ENCODE measurements at regions not wholly inside any gene's neighbourhood (a gene's known extent, or its start where the extent isn't known, plus 50 kb on each side); places are given as distances from the start of the nearest gene placed in this dataset.

- Histone ChIP-seq H3K79me2 (ENCODE audit: control insufficient read depth, insufficient read depth, low read length) (no peaks in the 10 kb centered on the region), H4K20me1 (replicated peaks; ENCODE audit: control insufficient read depth, extremely low read depth, insufficient read depth, low read length) (no peaks in the 10 kb centered on the region), H3K4me3 (replicated peaks in 1 of 3; ENCODE audit: insufficient read depth in 1 of 3, low read depth in 1 of 3, low read length in 3 of 3) (no peak overlapping the region), H3K4me2 (ENCODE audit: insufficient read depth, low read length) (no peak overlapping the region), H3K4me1 (ENCODE audit: control insufficient read depth, extremely low read depth, insufficient read depth, low read length) (no peaks in the 10 kb centered on the region), H2AFZ (ENCODE audit: low read depth, low read length) (no peak overlapping the region), H3K9me1 (replicated peaks; ENCODE audit: control insufficient read depth, extremely low read depth, insufficient read depth, low read length) (no peaks in the 10 kb centered on the region), H3K27me3 (ENCODE audit: control insufficient read depth in 2 of 2, insufficient read depth in 2 of 2, low read length in 2 of 2) (no peaks in the 10 kb centered on the region), H3K36me3 (ENCODE audit: control insufficient read depth in 2 of 2, extremely low read depth in 1 of 2, insufficient read depth in 2 of 2, low read length in 2 of 2) (no peaks in the 10 kb centered on the region), H3K27ac (ENCODE audit: insufficient read depth, low read depth, low read length) (no peak overlapping the region), H3K9ac (replicated peaks; ENCODE audit: extremely low read depth, insufficient read depth, low read length) (no peak overlapping the region), H3K9me3 (replicated peaks; ENCODE audit: control insufficient read depth, insufficient read depth, low read length) (peaks cover 11% of the 10 kb centered on the region)
- ChIA-PET POLR2A (no interaction called here), CTCF (no interaction called here)
- BruUV-seq (replicated peaks), result no TSS peak
- dilution Hi-C loops (cut with MboI; ENCODE audit: extremely low pct_ligation_motif_present, low sequenced_read_pairs), result no loop called here
- intact Hi-C loops (cut with micrococcal nuclease), result no loop called here
- DNase-seq (ENCODE audit: low read depth, low spot score), result no peak
- no peak for FAIRE-seq
- TF ChIP-seq POLR2AphosphoS5 (IDR thresholded peaks at IDR 0.05; ENCODE audit: insufficient read depth, low read depth, low read length) (no peak), GATA2 (IDR thresholded peaks at IDR 0.05; ENCODE audit: insufficient read depth, insufficient read length, low read depth, low read length) (no peak), MAX (IDR thresholded peaks at IDR 0.05; ENCODE audit: insufficient read depth, insufficient read length) (no peak), CTCF (IDR thresholded peaks at IDR 0.05; ENCODE audit: extremely low read depth in 1 of 2, insufficient read depth in 1 of 2, low read depth in 1 of 2, low read length in 2 of 2) (no peak)
These were observed 856.3 kb downstream of the TMEM182 start for GRCh38 chr2:103618112-103618511.

GRCh38 chr2:103627301-103627700 is 865.5 kb downstream of the TMEM182 start:
- Histone ChIP-seq H3K4me2 (ENCODE audit: insufficient read depth, low read length) (no peak overlapping the region), H3K36me3 (ENCODE audit: control insufficient read depth in 2 of 2, extremely low read depth in 1 of 2, insufficient read depth in 2 of 2, low read length in 2 of 2) (no peaks in the 10 kb centered on the region), H3K27me3 (ENCODE audit: control insufficient read depth in 2 of 2, insufficient read depth in 2 of 2, low read length in 2 of 2) (no peaks in the 10 kb centered on the region), H4K20me1 (replicated peaks; ENCODE audit: control insufficient read depth, extremely low read depth, insufficient read depth, low read length) (no peaks in the 10 kb centered on the region), H3K4me3 (replicated peaks in 1 of 3; ENCODE audit: insufficient read depth in 1 of 3, low read depth in 1 of 3, low read length in 3 of 3) (no peak overlapping the region), H3K27ac (ENCODE audit: insufficient read depth, low read depth, low read length) (no peak overlapping the region), H3K4me1 (ENCODE audit: control insufficient read depth, extremely low read depth, insufficient read depth, low read length) (no peaks in the 10 kb centered on the region), H2AFZ (ENCODE audit: low read depth, low read length) (no peak overlapping the region), H3K79me2 (ENCODE audit: control insufficient read depth, insufficient read depth, low read length) (no peaks in the 10 kb centered on the region), H3K9me1 (replicated peaks; ENCODE audit: control insufficient read depth, extremely low read depth, insufficient read depth, low read length) (no peaks in the 10 kb centered on the region), H3K9ac (replicated peaks; ENCODE audit: extremely low read depth, insufficient read depth, low read length) (no peak overlapping the region), H3K9me3 (replicated peaks; ENCODE audit: control insufficient read depth, insufficient read depth, low read length) (no peaks in the 10 kb centered on the region)
- TF ChIP-seq EZH2 (IDR thresholded peaks at IDR 0.05; ENCODE audit: borderline replicate concordance, low read depth, low read length, severe bottlenecking) (no peak), GATA2 (IDR thresholded peaks at IDR 0.05; ENCODE audit: insufficient read depth, insufficient read length, low read depth, low read length) (no peak), CTCF (IDR thresholded peaks at IDR 0.05; ENCODE audit: extremely low read depth in 1 of 2, insufficient read depth in 1 of 2, low read depth in 1 of 2, low read length in 2 of 2) (no peak), MYC (IDR thresholded peaks at IDR 0.05; ENCODE audit: low read depth, low read length) (no peak), POLR2AphosphoS5 (IDR thresholded peaks at IDR 0.05; ENCODE audit: insufficient read depth, low read depth, low read length) (no peak), POLR2A (IDR thresholded peaks at IDR 0.05; ENCODE audit: low read depth, low read length) (no peak), JUN (IDR thresholded peaks at IDR 0.05; ENCODE audit: borderline replicate concordance, insufficient read depth, insufficient read length, low read depth) (no peak), MAX (IDR thresholded peaks at IDR 0.05; ENCODE audit: insufficient read depth, insufficient read length) (no peak), FOS (IDR thresholded peaks at IDR 0.05; ENCODE audit: borderline replicate concordance, insufficient read depth, low read length) (no peak)
- intact Hi-C loops (cut with micrococcal nuclease) (no loop called here), dilution Hi-C loops (cut with MboI; ENCODE audit: extremely low pct_ligation_motif_present, low sequenced_read_pairs) (no loop called here)
- DNase-seq (ENCODE audit: low read depth, low spot score) (no peak), FAIRE-seq (no peak)
- POLR2A ChIA-PET, result no interaction called here
- no TSS peak for BruUV-seq (replicated peaks)
- CTCF ChIA-PET, result no interaction called here

All from endothelial cell of umbilical vein (primary cell).